Activated CD4-positive, alpha-beta T cell treated with anti-CD3 and anti-CD28 coated beads, Interleukin-2, amount 10 ng/mL, durations not matched to agents 7 days and 5 days (primary cell): ENCODE measurements at regions not wholly inside any gene's neighbourhood (a gene's known extent, or its start where the extent isn't known, plus 50 kb on each side); places are given as distances from the start of the nearest gene placed in this dataset.

Experiments used
- CTCF ChIA-PET: fragments of 350-600 bp; sonication (Branson Sonifier 250); formaldehyde crosslinking; loops from one replicate; lab custom pipeline; 2021; ENCODE audit warnings: antibody characterized with exemption; lab: Charles Lee
- POLR2A ChIA-PET: fragments of 350-600 bp; sonication (Branson Sonifier 250); formaldehyde crosslinking; loops from one replicate; lab custom pipeline; 2021; ENCODE audit warnings: antibody characterized with exemption; lab: Charles Lee
- DNase-seq: peaks from one replicate; pipeline ENCODE4 v3.0.0-alpha.2; 2020
- H3K27ac Mint-ChIP-seq: one replicate; pipeline ENCODE4 v1.8.0; 2021; ENCODE audit warnings: mild to moderate bottlenecking, moderate library complexity, mixed read lengths
- H3K27me3 Mint-ChIP-seq: one replicate; pipeline ENCODE4 v1.8.0; 2021; ENCODE audit warnings: mixed read lengths
- H3K36me3 Mint-ChIP-seq: one replicate; pipeline ENCODE4 v1.8.0; 2021; ENCODE audit warnings: low read depth, mixed read lengths
- H3K4me1 Mint-ChIP-seq: one replicate; pipeline ENCODE4 v1.8.0; 2021; ENCODE audit warnings: mixed read lengths
- H3K4me3 Mint-ChIP-seq: one replicate; pipeline ENCODE4 v1.8.0; 2021; ENCODE audit warnings: mild to moderate bottlenecking, moderate library complexity, mixed read lengths
- H3K9me3 Mint-ChIP-seq: one replicate; pipeline ENCODE4 v1.8.0; 2021; ENCODE audit warnings: mixed read lengths

DNA sequence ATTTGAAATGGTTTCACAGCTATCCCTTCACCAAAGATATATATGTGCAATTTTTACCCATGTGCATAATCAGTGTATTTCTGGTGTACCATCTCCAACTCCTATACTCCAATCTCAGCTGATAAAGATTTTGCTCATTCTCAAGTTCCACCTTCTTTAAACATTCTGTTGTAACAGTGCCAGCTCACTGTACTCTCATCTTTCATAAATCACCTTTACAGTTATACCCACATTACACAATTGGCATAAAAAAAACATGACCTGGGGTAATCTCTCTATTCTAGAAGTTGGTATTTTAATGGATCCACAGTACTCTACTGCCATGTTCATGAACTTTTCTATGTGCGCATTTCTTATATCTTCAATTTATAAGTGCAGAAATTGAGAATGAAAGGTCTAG is 339.9 kb upstream of the DPH6 start:
- no peak for DNase-seq
- POLR2A ChIA-PET = no interaction called here
- Mint-ChIP-seq H3K9me3 (no peaks in the 10 kb centered on the region), H3K27me3 (no peaks in the 10 kb centered on the region), H3K36me3 (no peaks in the 10 kb centered on the region), H3K4me3 (no peak overlapping the region), H3K4me1 (no peaks in the 10 kb centered on the region), H3K27ac (no peak overlapping the region)
- CTCF ChIA-PET = no interaction called here

DNA sequence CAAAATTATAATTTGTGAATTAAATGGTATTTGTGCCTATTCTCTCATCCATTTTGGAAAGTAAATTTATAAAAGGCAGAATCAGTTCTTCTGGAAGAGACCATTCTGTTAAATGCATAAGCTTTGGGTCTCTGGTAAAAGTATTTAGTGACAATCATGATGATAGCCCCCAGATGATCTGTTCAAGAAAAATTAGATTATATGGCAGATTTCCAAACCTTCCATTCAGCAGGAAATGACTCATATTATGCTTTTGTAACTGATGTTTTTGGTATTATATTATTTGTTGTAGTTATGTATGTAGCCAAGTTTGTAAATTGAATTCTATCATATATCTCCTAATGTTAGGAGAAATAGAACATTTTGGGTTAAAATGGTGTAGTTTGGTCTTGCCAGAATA is 340.8 kb upstream of the DPH6 start:
- ChIA-PET CTCF (no interaction called here), POLR2A (no interaction called here)
- Mint-ChIP-seq H3K27me3 (no peaks in the 10 kb centered on the region), H3K27ac (no peak overlapping the region), H3K4me3 (no peak overlapping the region), H3K36me3 (no peaks in the 10 kb centered on the region), H3K4me1 (no peaks in the 10 kb centered on the region), H3K9me3 (no peaks in the 10 kb centered on the region)
- no peak for DNase-seq

DNA sequence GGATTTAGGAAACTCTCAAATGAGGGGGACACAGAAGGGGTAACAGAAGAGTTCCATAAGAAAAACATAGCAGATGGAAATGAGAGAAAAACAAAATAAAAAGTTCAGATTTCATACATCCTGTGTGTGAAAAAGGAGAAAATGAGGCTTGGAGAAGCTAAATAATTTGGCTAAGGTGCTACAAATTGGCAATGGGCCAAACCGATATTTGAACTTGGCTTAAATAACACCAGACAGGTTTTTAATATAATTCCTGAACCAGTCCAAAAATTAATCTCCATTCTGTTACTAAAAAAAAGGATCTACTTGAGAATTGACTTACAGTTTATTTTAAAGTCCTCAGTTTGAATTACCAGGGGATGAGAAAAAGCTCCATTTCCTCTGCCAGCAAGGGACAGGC is 342.9 kb upstream of the DPH6 start:
- ChIA-PET POLR2A (no interaction called here), CTCF (interaction anchor here (0.6 kb wide), 2 partner anchors 451 to 856 kb away, joined by 3 read pairs; no protein-coding TSS in a partner anchor)
- DNase-seq = no peak
- H3K27me3 Mint-ChIP-seq = no peaks in the 10 kb centered on the region
- no peak overlapping the region for H3K27ac Mint-ChIP-seq
- H3K9me3 Mint-ChIP-seq = no peaks in the 10 kb centered on the region
- H3K36me3 Mint-ChIP-seq = no peaks in the 10 kb centered on the region
- no peaks in the 10 kb centered on the region for H3K4me1 Mint-ChIP-seq
- H3K4me3 Mint-ChIP-seq = no peak overlapping the region

DNA sequence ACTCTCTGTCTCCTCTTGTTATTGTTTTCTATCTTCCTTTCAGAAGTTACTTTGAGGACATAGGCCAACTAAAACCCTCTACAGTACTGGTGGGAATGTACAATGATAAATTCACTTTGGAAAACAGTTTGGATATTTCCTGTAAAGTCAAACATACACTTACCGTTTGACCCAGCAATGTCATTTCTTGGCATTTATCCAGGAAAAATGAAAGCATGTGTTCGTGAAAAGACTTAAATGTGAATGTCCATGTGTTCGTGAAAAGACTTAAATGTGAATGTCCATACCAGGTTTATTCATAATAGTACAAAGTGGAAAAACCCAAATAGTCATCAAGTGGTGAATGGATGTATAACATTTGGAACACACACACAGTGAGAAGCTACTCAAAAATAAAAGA is 361.5 kb upstream of the DPH6 start:
- no peaks in the 10 kb centered on the region for H3K4me1 Mint-ChIP-seq
- no peak for DNase-seq
- ChIA-PET POLR2A (no interaction called here), CTCF (no interaction called here)
- H3K36me3 Mint-ChIP-seq = no peaks in the 10 kb centered on the region
- H3K27me3 Mint-ChIP-seq = no peaks in the 10 kb centered on the region
- H3K27ac Mint-ChIP-seq = no peak overlapping the region
- no peak overlapping the region for H3K4me3 Mint-ChIP-seq
- H3K9me3 Mint-ChIP-seq = peaks cover 6% of the 10 kb centered on the region

DNA sequence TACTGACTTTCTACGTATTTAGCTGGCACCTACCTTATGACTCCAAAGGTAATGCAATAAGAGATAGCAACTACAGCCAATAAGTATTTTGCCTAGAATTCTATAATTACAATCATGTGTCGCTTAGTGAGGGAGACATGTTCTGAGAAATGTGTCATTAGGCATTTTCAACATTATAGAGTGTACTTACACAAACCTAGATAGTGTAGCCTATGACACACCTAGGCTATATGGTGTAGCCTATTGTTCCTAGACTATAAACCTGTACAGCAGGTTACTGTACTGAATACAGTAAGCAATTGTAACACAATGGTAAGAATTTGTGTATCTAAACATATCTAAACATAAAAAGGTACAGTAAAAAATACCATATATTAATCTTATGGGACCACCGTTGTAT is 363.4 kb upstream of the DPH6 start:
- H3K4me1 Mint-ChIP-seq = no peaks in the 10 kb centered on the region
- POLR2A ChIA-PET = no interaction called here
- CTCF ChIA-PET = no interaction called here
- H3K27me3 Mint-ChIP-seq = no peaks in the 10 kb centered on the region
- no peak overlapping the region for H3K4me3 Mint-ChIP-seq
- H3K9me3 Mint-ChIP-seq = peaks cover 3% of the 10 kb centered on the region
- no peak for DNase-seq
- H3K36me3 Mint-ChIP-seq = no peaks in the 10 kb centered on the region
- H3K27ac Mint-ChIP-seq = no peak overlapping the region

DNA sequence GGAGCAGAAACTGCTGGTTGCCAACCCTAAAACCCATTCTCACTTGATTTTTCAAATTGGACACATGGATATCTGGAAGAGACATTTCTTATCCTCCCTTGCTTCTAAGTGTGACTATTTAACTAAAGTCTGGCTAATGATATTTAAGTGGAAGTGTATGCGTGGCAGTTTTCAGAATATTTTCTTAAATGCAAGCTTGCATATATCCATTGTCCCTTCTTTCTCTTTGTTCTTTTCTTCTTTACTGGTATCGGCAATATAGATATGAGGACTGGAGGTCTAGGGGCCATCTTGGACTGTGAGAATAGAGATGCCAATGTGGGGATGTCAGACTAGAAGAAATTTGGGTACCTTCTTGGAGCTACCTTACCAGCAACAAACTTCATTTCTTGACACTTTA is 364.3 kb upstream of the DPH6 start:
- no peaks in the 10 kb centered on the region for H3K27me3 Mint-ChIP-seq
- no peaks in the 10 kb centered on the region for H3K36me3 Mint-ChIP-seq
- no peak overlapping the region for H3K4me3 Mint-ChIP-seq
- CTCF ChIA-PET = no interaction called here
- POLR2A ChIA-PET = no interaction called here
- H3K4me1 Mint-ChIP-seq = no peaks in the 10 kb centered on the region
- DNase-seq = no peak
- H3K9me3 Mint-ChIP-seq = peaks cover 2% of the 10 kb centered on the region
- H3K27ac Mint-ChIP-seq = no peak overlapping the region

DNA sequence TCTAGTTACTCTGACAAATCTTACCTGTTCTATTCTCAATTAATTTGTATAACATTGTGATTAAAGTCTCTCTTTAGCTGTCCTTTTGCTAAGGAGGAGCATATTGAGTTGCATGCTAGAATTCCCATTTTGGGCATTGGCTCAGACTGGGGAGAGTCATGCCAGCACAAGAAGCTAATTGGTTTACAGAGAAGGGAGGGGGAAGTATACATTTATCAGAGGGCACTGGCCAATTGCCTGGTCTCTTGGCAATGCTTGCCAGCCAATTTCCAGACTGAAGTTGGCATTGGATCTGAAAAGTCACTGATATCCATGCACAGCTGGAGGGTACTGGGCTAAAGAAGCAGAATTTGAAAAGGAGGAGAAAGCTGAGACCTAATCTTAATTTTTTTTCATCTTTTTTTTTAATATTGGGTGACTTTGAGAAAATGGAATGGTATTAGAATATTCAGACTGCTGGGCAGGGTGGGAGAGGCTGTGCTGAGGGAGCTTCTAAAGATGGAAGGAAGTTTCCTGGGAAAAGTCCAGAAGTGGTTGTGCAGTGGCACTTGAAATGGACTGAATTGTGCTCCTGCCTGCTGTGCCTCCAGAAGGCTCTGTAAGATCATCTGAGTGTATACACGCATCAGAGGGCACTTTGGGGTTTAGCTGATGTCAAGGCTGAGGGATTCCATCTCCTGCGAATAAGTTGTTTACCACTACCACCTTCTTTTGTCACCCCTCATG is 365.2 kb upstream of the DPH6 start:
- H3K27ac Mint-ChIP-seq = no peak overlapping the region
- H3K4me1 Mint-ChIP-seq = no peaks in the 10 kb centered on the region
- ChIA-PET CTCF (no interaction called here), POLR2A (no interaction called here)
- no peaks in the 10 kb centered on the region for H3K36me3 Mint-ChIP-seq
- no peak for DNase-seq
- H3K9me3 Mint-ChIP-seq = peaks cover 2% of the 10 kb centered on the region
- H3K27me3 Mint-ChIP-seq = no peaks in the 10 kb centered on the region
- H3K4me3 Mint-ChIP-seq = no peak overlapping the region

DNA sequence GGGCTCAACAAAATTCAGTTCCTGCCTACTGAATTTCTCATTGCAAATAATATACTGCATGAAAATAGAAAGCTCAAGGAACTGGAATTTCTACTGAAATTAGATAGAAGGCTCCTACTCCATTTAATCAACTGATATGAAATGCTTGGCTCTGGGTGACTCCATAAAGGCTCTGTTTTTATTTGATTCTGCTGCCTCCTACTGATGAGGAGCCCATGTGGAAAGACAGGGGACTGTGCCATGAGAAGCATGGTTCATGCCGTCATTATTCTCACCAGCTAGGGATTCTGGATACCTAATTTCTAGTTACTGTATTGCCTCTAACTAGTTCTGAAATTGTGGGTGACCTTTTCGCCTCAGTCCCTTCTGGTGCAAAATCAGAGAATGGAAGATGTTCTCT is 366.2 kb upstream of the DPH6 start:
- H3K9me3 Mint-ChIP-seq = peaks cover 2% of the 10 kb centered on the region
- no peaks in the 10 kb centered on the region for H3K36me3 Mint-ChIP-seq
- ChIA-PET CTCF (no interaction called here), POLR2A (no interaction called here)
- H3K27me3 Mint-ChIP-seq = no peaks in the 10 kb centered on the region
- H3K4me3 Mint-ChIP-seq = no peak overlapping the region
- no peak for DNase-seq
- H3K4me1 Mint-ChIP-seq = no peaks in the 10 kb centered on the region
- H3K27ac Mint-ChIP-seq = no peak overlapping the region

DNA sequence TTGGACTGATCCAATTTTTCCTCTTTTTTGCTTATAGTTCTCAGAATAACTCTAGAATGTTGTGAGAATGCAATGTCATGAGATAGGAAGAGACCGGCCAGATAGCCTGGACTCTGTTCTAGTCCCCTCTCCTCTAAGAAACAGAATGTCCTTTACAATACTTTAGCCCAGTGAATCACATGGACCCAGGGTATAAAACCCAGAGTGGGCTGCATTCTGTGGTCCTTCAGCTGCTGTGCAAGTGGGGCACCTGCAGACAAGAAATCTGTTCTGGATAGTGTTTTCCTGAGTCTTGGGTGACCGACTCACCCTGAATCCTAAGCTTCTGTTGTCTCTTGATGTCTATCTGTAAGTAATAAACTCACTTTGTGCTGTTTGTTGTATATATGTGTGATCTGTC is 368.6 kb upstream of the DPH6 start:
- CTCF ChIA-PET = no interaction called here
- H3K27me3 Mint-ChIP-seq = no peaks in the 10 kb centered on the region
- H3K9me3 Mint-ChIP-seq = peaks cover 6% of the 10 kb centered on the region
- H3K4me1 Mint-ChIP-seq = no peaks in the 10 kb centered on the region
- no peak overlapping the region for H3K4me3 Mint-ChIP-seq
- POLR2A ChIA-PET = no interaction called here
- H3K27ac Mint-ChIP-seq = no peak overlapping the region
- H3K36me3 Mint-ChIP-seq = no peaks in the 10 kb centered on the region
- DNase-seq = no peak

DNA sequence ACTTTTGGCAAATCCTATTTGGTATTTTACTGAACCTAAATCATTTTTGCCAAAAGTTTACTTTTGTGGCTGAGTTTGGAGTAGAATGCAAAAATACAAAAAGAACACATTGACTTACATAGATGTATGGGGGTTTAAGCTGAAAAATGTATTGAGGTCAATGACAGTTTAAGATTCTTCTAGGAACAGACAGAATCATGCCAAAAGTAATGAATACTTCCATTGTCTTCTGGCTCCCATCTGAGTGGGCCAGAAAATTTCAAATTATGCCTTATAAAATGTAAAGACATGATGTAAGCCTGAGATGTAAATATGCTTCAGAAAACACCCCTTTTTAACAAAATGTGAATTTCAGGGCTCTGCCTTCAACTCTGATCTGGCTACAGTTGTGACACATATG is 375.1 kb upstream of the DPH6 start:
- Mint-ChIP-seq H3K4me1 (no peaks in the 10 kb centered on the region), H3K4me3 (no peak overlapping the region), H3K9me3 (peaks cover 5% of the 10 kb centered on the region), H3K27me3 (no peaks in the 10 kb centered on the region), H3K36me3 (no peaks in the 10 kb centered on the region), H3K27ac (no peak overlapping the region)
- DNase-seq = no peak
- CTCF ChIA-PET = no interaction called here
- POLR2A ChIA-PET = no interaction called here

DNA sequence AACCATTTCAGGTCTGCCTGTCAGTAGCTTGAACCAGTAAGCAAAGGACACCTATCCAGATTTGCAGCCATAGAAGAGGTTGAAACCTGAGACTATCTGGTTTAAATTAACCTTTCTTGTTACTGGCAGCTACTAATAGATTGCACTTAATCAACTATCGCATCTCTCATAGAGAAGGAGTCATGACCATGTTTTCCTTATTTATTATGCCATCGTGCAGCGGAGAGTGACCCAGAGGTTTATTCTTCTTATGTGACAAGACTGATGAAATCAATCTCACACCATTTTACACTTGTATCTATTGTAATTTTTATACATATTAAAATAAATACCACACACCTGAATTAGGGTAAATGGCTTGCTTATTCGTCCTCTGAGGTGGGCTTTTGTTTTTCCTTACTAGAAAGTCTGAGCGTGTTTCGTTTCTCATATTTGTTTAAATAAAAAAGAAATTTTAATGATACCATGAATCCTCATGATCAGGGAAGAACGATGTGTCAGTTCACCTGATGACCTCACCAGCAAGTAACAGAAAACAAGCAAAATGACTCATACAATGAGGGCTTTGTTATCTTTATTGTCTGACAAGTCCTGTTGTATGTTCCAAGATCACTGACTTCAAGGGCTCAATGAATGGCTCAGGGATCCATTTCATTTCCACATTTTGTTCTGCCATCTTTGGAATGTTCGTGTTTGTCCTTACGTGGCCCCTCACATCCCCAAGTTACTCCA is 379.5 kb upstream of the DPH6 start:
- ChIA-PET POLR2A (no interaction called here), CTCF (no interaction called here)
- Mint-ChIP-seq H3K4me1 (no peaks in the 10 kb centered on the region), H3K9me3 (no peaks in the 10 kb centered on the region), H3K36me3 (no peaks in the 10 kb centered on the region), H3K27ac (no peak overlapping the region), H3K4me3 (no peak overlapping the region), H3K27me3 (no peaks in the 10 kb centered on the region)
- DNase-seq = no peak

DNA sequence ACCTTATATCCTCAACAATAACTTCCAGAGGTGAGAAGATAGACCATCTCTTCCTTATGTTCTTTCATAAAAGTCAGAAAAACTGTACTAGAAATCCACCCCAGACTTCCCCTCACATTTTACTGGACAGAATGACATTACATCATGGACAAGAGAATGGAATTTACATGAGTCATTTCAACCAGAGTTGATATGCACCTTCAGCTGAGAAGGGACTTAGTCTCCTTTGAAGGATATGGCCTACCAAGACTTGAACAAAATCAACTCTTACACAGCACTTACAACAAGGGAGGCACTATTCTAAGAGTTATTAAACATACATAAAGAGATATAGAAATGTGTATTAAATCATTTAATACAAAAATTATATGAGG is 380.0 kb upstream of the DPH6 start:
- H3K4me3 Mint-ChIP-seq = no peak overlapping the region
- H3K9me3 Mint-ChIP-seq = no peaks in the 10 kb centered on the region
- no peaks in the 10 kb centered on the region for H3K27me3 Mint-ChIP-seq
- no peaks in the 10 kb centered on the region for H3K36me3 Mint-ChIP-seq
- no peak overlapping the region for H3K27ac Mint-ChIP-seq
- H3K4me1 Mint-ChIP-seq = no peaks in the 10 kb centered on the region
- DNase-seq = no peak
- CTCF ChIA-PET = no interaction called here
- POLR2A ChIA-PET = no interaction called here

DNA sequence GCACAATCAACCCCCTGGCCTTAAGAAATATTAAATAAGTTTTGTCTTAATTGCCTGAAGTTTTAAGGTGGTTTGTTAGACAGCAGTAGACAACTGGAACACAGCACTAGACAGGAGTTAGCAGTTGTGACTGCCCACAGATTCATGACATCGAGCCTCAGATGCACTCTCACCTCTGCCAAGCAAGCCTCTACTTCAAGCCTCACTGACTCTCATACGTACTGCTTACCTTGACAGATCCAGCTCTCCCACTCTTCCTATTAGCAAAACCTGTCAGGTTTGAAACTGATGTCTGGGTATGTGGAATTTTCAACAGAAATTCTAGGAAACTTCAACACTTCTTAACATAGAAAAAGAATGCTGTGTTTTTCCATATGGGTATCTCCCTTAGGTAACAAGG is 382.9 kb upstream of the DPH6 start:
- no peaks in the 10 kb centered on the region for H3K9me3 Mint-ChIP-seq
- no peaks in the 10 kb centered on the region for H3K27me3 Mint-ChIP-seq
- H3K4me3 Mint-ChIP-seq = no peak overlapping the region
- no peak overlapping the region for H3K27ac Mint-ChIP-seq
- ChIA-PET POLR2A (no interaction called here), CTCF (no interaction called here)
- no peaks in the 10 kb centered on the region for H3K36me3 Mint-ChIP-seq
- no peaks in the 10 kb centered on the region for H3K4me1 Mint-ChIP-seq
- DNase-seq = no peak
